ENCODE measurements at regions not wholly inside any gene's neighbourhood (a gene's known extent, or its start where the extent isn't known, plus 50 kb on each side); places are given as distances from the start of the nearest gene placed in this dataset.

DNA sequence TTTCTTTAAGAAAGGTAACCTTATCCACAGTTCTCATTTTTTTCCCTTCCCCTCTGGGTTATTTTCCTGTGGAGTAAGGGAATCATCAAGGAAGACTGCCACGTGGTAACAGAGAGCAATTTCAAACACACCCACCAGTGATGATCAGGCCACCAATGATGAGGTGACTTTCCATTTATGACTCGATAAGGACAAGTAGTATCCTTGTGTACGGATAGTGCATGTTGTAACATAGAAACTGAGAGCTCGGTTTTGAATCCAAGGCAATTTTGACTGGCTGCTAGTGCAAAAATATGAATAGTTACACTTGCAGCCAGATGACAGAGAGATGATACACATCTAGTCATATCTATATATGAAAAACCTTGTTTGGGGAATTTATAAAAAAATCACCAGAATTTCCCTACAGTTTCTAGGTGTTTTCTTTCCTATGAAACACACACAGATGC, 143.6 kb upstream of the TCF4 start:
- H2BK5ac ChIP-seq (ENCODE audit: low read depth, low read length) = no peak overlapping the region
- H3K14ac ChIP-seq (ENCODE audit: insufficient read length) = no peak overlapping the region
- no peak overlapping the region for H3K9ac ChIP-seq (replicated peaks in 1 of 4; ENCODE audit: extremely low read depth in 1 of 4, low read depth in 3 of 4, low read length in 3 of 4)
- no peak overlapping the region for H4K91ac ChIP-seq (replicated peaks; ENCODE audit: insufficient read length, low read length)
- no peak for TF ChIP-seq JUN (IDR thresholded peaks at IDR 0.05; ENCODE audit: low read depth, low read length)
- no peak for TF ChIP-seq SIX5 (IDR thresholded peaks at IDR 0.05; ENCODE audit: low read depth, low read length)
- TF ChIP-seq TBP (IDR thresholded peaks at IDR 0.05; ENCODE audit: low read depth, low read length) = no peak
- H4K5ac ChIP-seq (ENCODE audit: insufficient read length, low read depth, low read length) = no peak overlapping the region
- H3K4me3 ChIP-seq (ENCODE audit: extremely low read depth in 1 of 4, insufficient read depth in 2 of 4, low read depth in 3 of 4, low read length in 4 of 4) = no peak overlapping the region
- FAIRE-seq (no peak), DNase-seq (ENCODE audit: low read depth in 1 of 2, low spot score in 2 of 2) (no peak)
- no peaks in the 10 kb centered on the region for H3K79me2 ChIP-seq (ENCODE audit: control insufficient read depth in 1 of 2, insufficient read depth in 2 of 2, low read length in 2 of 2)
- no peak overlapping the region for H2AK5ac ChIP-seq (ENCODE audit: low read depth, low read length)
- WGBS, 2 experiments (ENCODE audit: extremely low coverage in 1 of 2, insufficient coverage in 1 of 2, insufficient read length in 1 of 2, insufficient replicate concordance in 2 of 2, low coverage in 1 of 2, low lambda C conversion rate in 2 of 2, missing lambda C conversion rate in 1 of 2) = 85% methylated on average over 4 of the region's 4 CpGs; no CpG with 5 or more reads in 1 of the 2 experiments
- POLR2A ChIA-PET (ENCODE audit: partially characterized antibody) = no interaction called here
- H3K23ac ChIP-seq (ENCODE audit: insufficient read length) = no peak overlapping the region
- no peaks in the 10 kb centered on the region for H3K4me1 ChIP-seq (replicated peaks in 1 of 4; ENCODE audit: control insufficient read depth in 3 of 4, insufficient read depth in 4 of 4, low read length in 3 of 4)
- no peak overlapping the region for H2BK20ac ChIP-seq (ENCODE audit: low read length)
- CTCF ChIA-PET (ENCODE audit: partially characterized antibody) = interaction anchor here (0.7 kb wide), 1 partner anchor 18 kb away, joined by 3 read pairs; no protein-coding TSS in a partner anchor
- H4K8ac ChIP-seq (ENCODE audit: extremely low read depth, insufficient read depth, low read length) = no peak overlapping the region
- H2BK120ac ChIP-seq (replicated peaks; ENCODE audit: low read depth, low read length) = no peak overlapping the region
- H2BK15ac ChIP-seq (ENCODE audit: low read length) = no peak overlapping the region
- no peaks in the 10 kb centered on the region for H3K9me3 ChIP-seq (ENCODE audit: insufficient read depth in 2 of 2, low read depth in 1 of 2, low read length in 1 of 2)
- H2AFZ ChIP-seq (ENCODE audit: low read length) = no peak overlapping the region
- H3K23me2 ChIP-seq (ENCODE audit: low read depth, low read length) = no peaks in the 10 kb centered on the region
- H3K18ac ChIP-seq (ENCODE audit: extremely low read depth, low read length) = no peak overlapping the region
- H3K4ac ChIP-seq (replicated peaks; ENCODE audit: insufficient read length, low read depth, low read length) = no peak overlapping the region
- H2BK12ac ChIP-seq (ENCODE audit: low read depth, low read length) = no peak overlapping the region
- H3K27ac ChIP-seq (ENCODE audit: low read depth, low read length) = no peak overlapping the region
- H3K27me3 ChIP-seq (replicated peaks in 1 of 4; ENCODE audit: control insufficient read depth in 3 of 4, extremely low read depth in 1 of 4, insufficient read depth in 3 of 4, low read length in 3 of 4) = no peaks in the 10 kb centered on the region
- no peaks in the 10 kb centered on the region for H3K79me1 ChIP-seq (ENCODE audit: low read depth, low read length)
- H3K36me3 ChIP-seq (ENCODE audit: control insufficient read depth in 2 of 4, insufficient read depth in 4 of 4, low read length in 3 of 4) = no peaks in the 10 kb centered on the region
- H4K20me1 ChIP-seq (replicated peaks in 1 of 2; ENCODE audit: control insufficient read depth in 1 of 2, insufficient read depth in 2 of 2, low read length in 2 of 2) = no peaks in the 10 kb centered on the region
- no peak overlapping the region for H3K4me2 ChIP-seq (ENCODE audit: insufficient read depth in 1 of 2, low read depth in 2 of 2, low read length in 2 of 2)
- no peak overlapping the region for H3K56ac ChIP-seq (replicated peaks; ENCODE audit: insufficient read length, low read depth, low read length)

Data from H1 (cell line).